ENCODE measurements at regions not wholly inside any gene's neighbourhood (a gene's known extent, or its start where the extent isn't known, plus 50 kb on each side); places are given as distances from the start of the nearest gene placed in this dataset.

GRCh38 chr6:26739811-26740210 is 80.3 kb upstream of the ZNF322 start:
- TF ChIP-seq, protein P1, sequence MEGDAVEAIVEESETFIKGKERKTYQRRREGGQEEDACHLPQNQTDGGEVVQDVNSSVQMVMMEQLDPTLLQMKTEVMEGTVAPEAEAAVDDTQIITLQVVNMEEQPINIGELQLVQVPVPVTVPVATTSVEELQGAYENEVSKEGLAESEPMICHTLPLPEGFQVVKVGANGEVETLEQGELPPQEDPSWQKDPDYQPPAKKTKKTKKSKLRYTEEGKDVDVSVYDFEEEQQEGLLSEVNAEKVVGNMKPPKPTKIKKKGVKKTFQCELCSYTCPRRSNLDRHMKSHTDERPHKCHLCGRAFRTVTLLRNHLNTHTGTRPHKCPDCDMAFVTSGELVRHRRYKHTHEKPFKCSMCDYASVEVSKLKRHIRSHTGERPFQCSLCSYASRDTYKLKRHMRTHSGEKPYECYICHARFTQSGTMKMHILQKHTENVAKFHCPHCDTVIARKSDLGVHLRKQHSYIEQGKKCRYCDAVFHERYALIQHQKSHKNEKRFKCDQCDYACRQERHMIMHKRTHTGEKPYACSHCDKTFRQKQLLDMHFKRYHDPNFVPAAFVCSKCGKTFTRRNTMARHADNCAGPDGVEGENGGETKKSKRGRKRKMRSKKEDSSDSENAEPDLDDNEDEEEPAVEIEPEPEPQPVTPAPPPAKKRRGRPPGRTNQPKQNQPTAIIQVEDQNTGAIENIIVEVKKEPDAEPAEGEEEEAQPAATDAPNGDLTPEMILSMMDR (IDR thresholded peaks at IDR 0.05), result no peak
- TF ChIP-seq POLR2AphosphoS5 (IDR thresholded peaks at IDR 0.05; ENCODE audit: low read depth, low read length), result no peak
- TF ChIP-seq, protein P2, sequence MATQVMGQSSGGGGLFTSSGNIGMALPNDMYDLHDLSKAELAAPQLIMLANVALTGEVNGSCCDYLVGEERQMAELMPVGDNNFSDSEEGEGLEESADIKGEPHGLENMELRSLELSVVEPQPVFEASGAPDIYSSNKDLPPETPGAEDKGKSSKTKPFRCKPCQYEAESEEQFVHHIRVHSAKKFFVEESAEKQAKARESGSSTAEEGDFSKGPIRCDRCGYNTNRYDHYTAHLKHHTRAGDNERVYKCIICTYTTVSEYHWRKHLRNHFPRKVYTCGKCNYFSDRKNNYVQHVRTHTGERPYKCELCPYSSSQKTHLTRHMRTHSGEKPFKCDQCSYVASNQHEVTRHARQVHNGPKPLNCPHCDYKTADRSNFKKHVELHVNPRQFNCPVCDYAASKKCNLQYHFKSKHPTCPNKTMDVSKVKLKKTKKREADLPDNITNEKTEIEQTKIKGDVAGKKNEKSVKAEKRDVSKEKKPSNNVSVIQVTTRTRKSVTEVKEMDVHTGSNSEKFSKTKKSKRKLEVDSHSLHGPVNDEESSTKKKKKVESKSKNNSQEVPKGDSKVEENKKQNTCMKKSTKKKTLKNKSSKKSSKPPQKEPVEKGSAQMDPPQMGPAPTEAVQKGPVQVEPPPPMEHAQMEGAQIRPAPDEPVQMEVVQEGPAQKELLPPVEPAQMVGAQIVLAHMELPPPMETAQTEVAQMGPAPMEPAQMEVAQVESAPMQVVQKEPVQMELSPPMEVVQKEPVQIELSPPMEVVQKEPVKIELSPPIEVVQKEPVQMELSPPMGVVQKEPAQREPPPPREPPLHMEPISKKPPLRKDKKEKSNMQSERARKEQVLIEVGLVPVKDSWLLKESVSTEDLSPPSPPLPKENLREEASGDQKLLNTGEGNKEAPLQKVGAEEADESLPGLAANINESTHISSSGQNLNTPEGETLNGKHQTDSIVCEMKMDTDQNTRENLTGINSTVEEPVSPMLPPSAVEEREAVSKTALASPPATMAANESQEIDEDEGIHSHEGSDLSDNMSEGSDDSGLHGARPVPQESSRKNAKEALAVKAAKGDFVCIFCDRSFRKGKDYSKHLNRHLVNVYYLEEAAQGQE (IDR thresholded peaks at IDR 0.05; ENCODE audit: insufficient read depth in 1 of 2, low read depth in 2 of 2, low read length in 1 of 2), result no peak

Measured in Panc1 (cell line).